SK-N-SH treated with all-trans-retinoic acid at 6 μM for 48 hours (cell line): ENCODE measurements at regions not wholly inside any gene's neighbourhood (a gene's known extent, or its start where the extent isn't known, plus 50 kb on each side); places are given as distances from the start of the nearest gene placed in this dataset.

Experiments
- ATAC-seq: fragments of 200-7000 bp; cut with Tn5 transposase; 3 replicates; pipeline ENCODE4 v1.9.1; 2020; ENCODE audit warnings: mild to moderate bottlenecking, moderate library complexity
- ARNTL ChIP-seq: fragments of 450-650 bp; formaldehyde crosslinking; IDR thresholded peaks from 2 replicates; pipeline ENCODE4 v1.5.0; 2020; ENCODE audit warnings: low read depth, mild to moderate bottlenecking, moderate library complexity, borderline replicate concordance
- BACH2 ChIP-seq: fragments of 250-450 bp; sonication (Bioruptor Pico); IDR thresholded peaks from 2 replicates; pipeline ENCODE4 v1.9.0; 2021; ENCODE audit warnings: mild to moderate bottlenecking, borderline replicate concordance
- CREB5 ChIP-seq: fragments of 250-450 bp; sonication (Bioruptor Pico); IDR thresholded peaks from 2 replicates; pipeline ENCODE4 v1.5.1; 2020; ENCODE audit warnings: low read depth, mild to moderate bottlenecking, moderate library complexity
- CSDC2 ChIP-seq: fragments of 250-450 bp; sonication (Bioruptor Pico); IDR thresholded peaks from 2 replicates; pipeline ENCODE4 v1.5.0; 2020; ENCODE audit warnings: mild to moderate bottlenecking, moderate library complexity
- CSRNP3 ChIP-seq: fragments of 250-450 bp; sonication (Bioruptor Pico); IDR thresholded peaks from 2 replicates; pipeline ENCODE4 v1.5.1; 2021; ENCODE audit warnings: mild to moderate bottlenecking, moderate library complexity
- ESRRG ChIP-seq: fragments of 250-450 bp; sonication (Bioruptor Pico); IDR thresholded peaks from 2 replicates; pipeline ENCODE4 v1.6.1; 2021; ENCODE audit warnings: mild to moderate bottlenecking
- GLIS3 ChIP-seq: fragments of 250-450 bp; sonication (Bioruptor Pico); IDR thresholded peaks from 2 replicates; pipeline ENCODE4 v1.5.0; 2020; ENCODE audit warnings: mild to moderate bottlenecking, moderate library complexity
- OSR1 ChIP-seq: fragments of 250-450 bp; sonication (Bioruptor Pico); IDR thresholded peaks from 2 replicates; pipeline ENCODE4 v1.8.0; 2022; ENCODE audit warnings: moderate library complexity, mild to moderate bottlenecking, inconsistent platforms
- PATZ1 ChIP-seq: fragments of 250-450 bp; sonication (Bioruptor Pico); IDR thresholded peaks from 2 replicates; pipeline ENCODE4 v1.8.0; 2020; ENCODE audit warnings: mild to moderate bottlenecking, moderate library complexity, borderline replicate concordance
- POU6F1 ChIP-seq: fragments of 250-450 bp; sonication (Bioruptor Pico); IDR thresholded peaks from 2 replicates; pipeline ENCODE4 v1.8.0; 2021; ENCODE audit warnings: low read depth, mild to moderate bottlenecking, moderate library complexity, borderline replicate concordance
- PPARA ChIP-seq: fragments of 250-450 bp; sonication (Bioruptor Pico); IDR thresholded peaks from 2 replicates; pipeline ENCODE4 v1.5.0; 2020; ENCODE audit warnings: mild to moderate bottlenecking, borderline replicate concordance
- RARB ChIP-seq: fragments of 250-450 bp; sonication (Bioruptor Pico); IDR thresholded peaks from 2 replicates; pipeline ENCODE4 v1.8.0; 2021; ENCODE audit warnings: mild to moderate bottlenecking, moderate library complexity
- SNAI2 ChIP-seq: fragments of 250-450 bp; sonication (Bioruptor Pico); IDR thresholded peaks from 2 replicates; pipeline ENCODE4 v1.5.0; 2020; ENCODE audit warnings: mild to moderate bottlenecking, moderate library complexity
- TCF4 ChIP-seq: fragments of 250-450 bp; sonication (Bioruptor Pico); IDR thresholded peaks from 2 replicates; pipeline ENCODE4 v1.8.0; 2021; ENCODE audit warnings: mild to moderate bottlenecking, moderate library complexity, borderline replicate concordance
- TOX ChIP-seq: fragments of 250-450 bp; sonication (Bioruptor Pico); IDR thresholded peaks from 2 replicates; pipeline ENCODE4 v1.8.0; 2021; ENCODE audit warnings: mild to moderate bottlenecking, moderate library complexity, borderline replicate concordance
- ZC3H10 ChIP-seq: fragments of 250-450 bp; sonication (Bioruptor Pico); IDR thresholded peaks from 2 replicates; pipeline ENCODE4 v1.5.1; 2021; ENCODE audit warnings: mild to moderate bottlenecking, moderate library complexity
- ZFP3 ChIP-seq: fragments of 250-450 bp; sonication (Bioruptor Pico); IDR thresholded peaks from 2 replicates; pipeline ENCODE4 v1.5.0; 2020; ENCODE audit warnings: mild to moderate bottlenecking, moderate library complexity
- ZFP30 ChIP-seq: fragments of 450-650 bp; formaldehyde crosslinking; IDR thresholded peaks from 2 replicates; pipeline ENCODE4 v1.5.0; 2022; ENCODE audit warnings: mild to moderate bottlenecking, moderate library complexity
- ZNF565 ChIP-seq: fragments of 450-650 bp; formaldehyde crosslinking; conservative IDR thresholded peaks from 2 replicates; pipeline ENCODE4 v1.5.0; 2020; ENCODE audit warnings: low read depth, mild to moderate bottlenecking, moderate library complexity
- ZNF70 ChIP-seq: fragments of 450-650 bp; formaldehyde crosslinking; IDR thresholded peaks from 2 replicates; pipeline ENCODE4 v1.5.0; 2020; ENCODE audit warnings: mild to moderate bottlenecking, moderate library complexity
- ZNF8 ChIP-seq: fragments of 450-650 bp; formaldehyde crosslinking; IDR thresholded peaks from 2 replicates; pipeline ENCODE4 v1.5.0; 2020; ENCODE audit warnings: mild to moderate bottlenecking, moderate library complexity
- TF ChIP-seq, protein P1 (sequence below): fragments of 250-450 bp; sonication (Bioruptor Pico); IDR thresholded peaks from 2 replicates; pipeline ENCODE4 v1.5.0; 2020; ENCODE audit warnings: mild to moderate bottlenecking, moderate library complexity

GRCh38 chr9:19614294-19614693 lies 174.5 kb downstream of the SLC24A2 start (continued):
- TF ChIP-seq ZFP30 (CRISPR knock-in tag): no peak
- no peak for TF ChIP-seq ZC3H10 (CRISPR knock-in tag)
- no peak for TF ChIP-seq ARNTL (CRISPR knock-in tag)
- TF ChIP-seq RARB (CRISPR knock-in tag): no peak

DNA sequence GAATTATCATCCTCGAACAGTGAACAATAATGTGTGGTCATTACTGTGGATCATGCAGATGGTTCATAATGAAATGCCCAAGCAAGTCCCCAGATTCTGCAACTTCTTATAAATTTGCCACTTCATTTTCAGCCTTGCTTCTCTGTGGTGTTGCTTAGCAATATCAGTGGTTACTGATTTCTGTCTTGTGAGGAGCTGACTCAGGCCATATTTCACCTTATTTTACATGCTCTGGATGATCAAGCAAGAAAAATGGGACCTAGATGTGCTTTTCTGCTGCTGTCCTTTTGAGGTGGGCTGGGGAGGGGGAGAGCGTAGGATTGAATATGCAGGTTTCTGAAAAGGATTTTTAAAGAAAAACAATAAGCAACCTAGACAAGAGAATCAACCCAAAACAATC lies 188.3 kb downstream of the SLC24A2 start:
- ATAC-seq: no peak

DNA sequence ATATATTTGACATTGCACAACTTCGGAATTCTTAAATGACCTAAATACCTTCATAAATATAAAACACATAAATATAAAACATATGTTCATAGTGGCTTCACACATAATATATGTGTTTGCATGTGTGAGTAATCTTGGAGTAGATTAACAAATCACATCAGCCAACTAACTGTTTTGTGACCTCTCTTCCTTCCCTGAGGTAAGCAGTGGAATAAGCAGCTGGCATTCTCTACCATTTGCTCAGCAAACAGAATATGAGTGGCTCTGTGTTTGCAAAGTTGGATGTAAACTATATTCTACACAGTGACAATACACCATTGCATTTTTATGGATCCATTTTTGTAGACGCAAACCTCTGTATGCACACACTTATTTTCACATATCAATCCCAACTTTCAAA lies 189.9 kb downstream of the ACER2 start:
- no peak for ATAC-seq
- TF ChIP-seq ZNF565 (CRISPR knock-in tag) (no peak), TOX (CRISPR knock-in tag) (no peak), PPARA (CRISPR knock-in tag) (no peak), PATZ1 (CRISPR knock-in tag) (no peak), OSR1 (CRISPR knock-in tag) (no peak), CSDC2 (CRISPR knock-in tag) (no peak), ESRRG (CRISPR knock-in tag) (no peak), ZFP3 (CRISPR knock-in tag) (no peak), ZFP30 (CRISPR knock-in tag) (no peak), CREB5 (CRISPR knock-in tag) (no peak), GLIS3 (CRISPR knock-in tag) (no peak), SNAI2 (CRISPR knock-in tag) (no peak), ZNF8 (CRISPR knock-in tag) (no peak), TCF4 (CRISPR knock-in tag) (no peak), ZNF70 (CRISPR knock-in tag) (no peak)

More for the DNA sequence above, 188.3 kb downstream of the SLC24A2 start:
- TF ChIP-seq TOX (CRISPR knock-in tag): no peak
- TF ChIP-seq ZNF8 (CRISPR knock-in tag): no peak
- TF ChIP-seq GLIS3 (CRISPR knock-in tag): no peak
- no peak for TF ChIP-seq TCF4 (CRISPR knock-in tag)
- no peak for TF ChIP-seq RARB (CRISPR knock-in tag)
- no peak for TF ChIP-seq ZFP30 (CRISPR knock-in tag)
- TF ChIP-seq, protein P1, sequence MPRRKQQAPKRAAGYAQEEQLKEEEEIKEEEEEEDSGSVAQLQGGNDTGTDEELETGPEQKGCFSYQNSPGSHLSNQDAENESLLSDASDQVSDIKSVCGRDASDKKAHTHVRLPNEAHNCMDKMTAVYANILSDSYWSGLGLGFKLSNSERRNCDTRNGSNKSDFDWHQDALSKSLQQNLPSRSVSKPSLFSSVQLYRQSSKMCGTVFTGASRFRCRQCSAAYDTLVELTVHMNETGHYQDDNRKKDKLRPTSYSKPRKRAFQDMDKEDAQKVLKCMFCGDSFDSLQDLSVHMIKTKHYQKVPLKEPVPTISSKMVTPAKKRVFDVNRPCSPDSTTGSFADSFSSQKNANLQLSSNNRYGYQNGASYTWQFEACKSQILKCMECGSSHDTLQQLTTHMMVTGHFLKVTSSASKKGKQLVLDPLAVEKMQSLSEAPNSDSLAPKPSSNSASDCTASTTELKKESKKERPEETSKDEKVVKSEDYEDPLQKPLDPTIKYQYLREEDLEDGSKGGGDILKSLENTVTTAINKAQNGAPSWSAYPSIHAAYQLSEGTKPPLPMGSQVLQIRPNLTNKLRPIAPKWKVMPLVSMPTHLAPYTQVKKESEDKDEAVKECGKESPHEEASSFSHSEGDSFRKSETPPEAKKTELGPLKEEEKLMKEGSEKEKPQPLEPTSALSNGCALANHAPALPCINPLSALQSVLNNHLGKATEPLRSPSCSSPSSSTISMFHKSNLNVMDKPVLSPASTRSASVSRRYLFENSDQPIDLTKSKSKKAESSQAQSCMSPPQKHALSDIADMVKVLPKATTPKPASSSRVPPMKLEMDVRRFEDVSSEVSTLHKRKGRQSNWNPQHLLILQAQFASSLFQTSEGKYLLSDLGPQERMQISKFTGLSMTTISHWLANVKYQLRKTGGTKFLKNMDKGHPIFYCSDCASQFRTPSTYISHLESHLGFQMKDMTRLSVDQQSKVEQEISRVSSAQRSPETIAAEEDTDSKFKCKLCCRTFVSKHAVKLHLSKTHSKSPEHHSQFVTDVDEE (CRISPR knock-in tag): no peak
- TF ChIP-seq SNAI2 (CRISPR knock-in tag): no peak
- TF ChIP-seq PPARA (CRISPR knock-in tag): no peak

DNA sequence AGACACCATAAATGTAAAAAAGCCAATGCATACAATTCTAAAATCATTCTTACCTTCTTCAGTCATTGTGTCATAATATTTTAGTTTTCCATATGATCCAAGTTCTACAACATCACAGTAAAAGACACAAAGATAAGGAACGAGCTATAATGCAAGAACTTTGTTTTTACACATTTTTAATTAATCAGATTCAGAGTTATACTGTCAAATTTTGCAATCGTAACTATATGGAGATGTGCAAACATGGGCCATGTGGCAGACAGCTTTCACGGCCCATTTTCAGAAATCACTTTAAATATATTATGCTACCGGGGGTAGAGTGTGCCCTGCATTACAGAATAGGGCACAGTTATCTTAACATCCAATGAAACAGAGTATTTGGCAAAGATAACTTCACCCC lies 188.4 kb downstream of the ACER2 start:
- ATAC-seq: no peak
- no peak for TF ChIP-seq BACH2 (CRISPR knock-in tag)
- TF ChIP-seq RARB (CRISPR knock-in tag): no peak
- no peak for TF ChIP-seq TOX (CRISPR knock-in tag)
- TF ChIP-seq CSRNP3 (CRISPR knock-in tag): no peak
- no peak for TF ChIP-seq POU6F1 (CRISPR knock-in tag)
- TF ChIP-seq ZFP30 (CRISPR knock-in tag): no peak
